ENCODE measurements at regions not wholly inside any gene's neighbourhood (a gene's known extent, or its start where the extent isn't known, plus 50 kb on each side); places are given as distances from the start of the nearest gene placed in this dataset.

- ATAC-seq, result no peak
- intact Hi-C loops (cut with DNase I), result loop anchor here (10.0 kb wide), 1 partner anchor 198 kb away; no protein-coding TSS in a partner anchor
Measured at GRCh38 chr1:9482816-9483572, 56.3 kb upstream of the SLC25A33 start.

GRCh38 chr1:9486466-9487140 is 52.7 kb upstream of the SLC25A33 start:
- DNase-seq (ENCODE audit: low spot score), result no peak
- intact Hi-C loops (cut with DNase I), result loop anchor here (10.0 kb wide), 1 partner anchor 202 kb away; no protein-coding TSS in a partner anchor
- ATAC-seq, result no peak

More at GRCh38 chr1:9482816-9483572, 56.3 kb upstream of the SLC25A33 start:
- DNase-seq (ENCODE audit: low spot score), result no peak

Measured in sciatic nerve (tissue), 2 donors.